Dermis blood vessel endothelial cell (primary cell): ENCODE measurements at regions not wholly inside any gene's neighbourhood (a gene's known extent, or its start where the extent isn't known, plus 50 kb on each side); places are given as distances from the start of the nearest gene placed in this dataset.
"Not testable (repeated sequence)": the region's sequence is repeated elsewhere in the genome, so short reads cannot be mapped to it uniquely, and the experiment has no call there.

Experiments
- DNase-seq: peaks from one replicate; pipeline ENCODE4 v3.0.0; 2010

GRCh38 chr7:83306502-83306901 is 143.8 kb upstream of the PCLO start:
- no peak for DNase-seq

DNA sequence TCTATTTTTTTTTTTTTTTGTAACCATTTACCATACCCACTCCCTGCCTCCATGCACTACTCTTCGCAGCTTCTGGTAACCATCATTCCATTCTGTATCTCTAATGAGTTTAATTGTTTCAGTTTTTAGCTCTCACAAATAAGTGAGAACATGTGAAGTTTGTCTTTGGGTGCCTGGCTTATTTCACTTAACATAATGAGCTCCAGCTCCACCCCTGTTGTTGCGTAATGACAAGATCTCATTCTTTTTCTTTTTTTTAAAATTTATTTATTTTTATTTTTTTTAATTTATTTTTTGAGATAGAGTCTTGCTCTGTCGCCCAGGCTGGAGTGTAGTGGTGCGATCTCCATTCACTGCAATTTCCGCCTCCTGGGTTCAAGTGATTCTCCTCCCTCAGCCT is 142.3 kb upstream of the PCLO start:
- DNase-seq, result no peak

DNA sequence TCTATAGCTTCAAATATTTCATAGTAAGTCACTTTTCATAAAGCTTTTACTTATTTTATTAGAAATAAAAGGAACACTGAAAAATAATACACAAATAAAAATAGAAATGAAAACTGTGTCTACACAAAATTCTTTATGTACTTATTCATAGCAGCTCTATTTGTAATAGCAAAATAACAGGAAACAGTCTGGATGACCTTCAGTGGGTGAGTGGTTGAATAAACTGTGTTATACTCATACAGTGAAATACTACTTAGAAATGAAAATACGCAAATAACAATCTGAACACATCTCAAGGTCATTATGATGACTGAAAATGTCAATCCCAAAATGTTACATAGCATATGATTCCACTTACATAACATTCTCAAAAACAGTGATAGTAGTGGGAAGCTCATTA is 138.7 kb upstream of the PCLO start:
- peak; percentile 70 for DNase-seq

- DNase-seq, result no peak
Observed at GRCh38 chr7:83290211-83290610, 127.5 kb upstream of the PCLO start.

- DNase-seq, result peak; percentile 7
Observed at GRCh38 chr7:83289419-83289993, 126.8 kb upstream of the PCLO start.

GRCh38 chr7:83280671-83281070 is 118.0 kb upstream of the PCLO start:
- DNase-seq, result no peak

DNA sequence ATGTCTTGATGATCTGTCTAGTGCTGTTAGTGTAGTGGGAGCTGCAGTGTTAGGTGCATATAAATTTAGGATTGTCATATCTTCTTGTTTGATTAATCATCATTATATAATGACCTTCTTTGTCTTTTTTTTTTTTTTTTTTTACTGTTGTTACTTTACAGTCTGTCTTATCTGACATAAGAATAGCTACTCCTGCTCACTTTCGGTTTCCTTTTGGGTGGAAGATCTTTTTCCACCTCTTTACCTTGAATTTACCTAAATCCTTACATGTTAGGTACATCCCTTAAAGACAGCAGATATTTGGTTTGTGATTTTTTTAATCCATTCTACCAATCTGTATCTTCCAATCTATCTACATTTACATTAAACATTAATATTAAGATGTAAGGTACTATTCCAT is 113.6 kb upstream of the PCLO start:
- DNase-seq, result no peak

GRCh38 chr7:83273699-83274098 is 111.0 kb upstream of the PCLO start:
- no peak for DNase-seq

- peak; percentile 51 for DNase-seq
Observed at GRCh38 chr7:83271212-83272099, 108.8 kb upstream of the PCLO start.

DNA sequence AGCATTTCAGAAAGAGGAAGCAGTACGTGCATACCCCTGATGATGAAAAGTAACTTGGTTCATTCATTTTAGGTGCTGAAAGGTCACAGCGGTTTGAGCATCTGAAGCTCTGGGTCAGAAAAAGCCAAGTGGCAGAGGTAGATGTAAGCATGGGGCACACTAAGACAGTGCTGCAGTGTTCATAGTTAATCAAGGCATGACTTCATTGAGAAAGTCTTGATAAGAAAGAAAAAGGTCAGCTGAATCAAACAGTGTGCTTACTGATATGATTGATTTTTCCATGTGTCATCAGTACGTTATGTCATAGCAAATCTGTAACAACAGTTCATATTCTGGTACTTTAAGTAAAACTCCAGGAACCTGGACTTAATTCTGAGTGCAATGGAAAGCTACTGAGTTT is 107.7 kb upstream of the PCLO start:
- DNase-seq, result no peak

- no peak for DNase-seq
Observed at GRCh38 chr7:83267141-83267631, 104.5 kb upstream of the PCLO start.

DNA sequence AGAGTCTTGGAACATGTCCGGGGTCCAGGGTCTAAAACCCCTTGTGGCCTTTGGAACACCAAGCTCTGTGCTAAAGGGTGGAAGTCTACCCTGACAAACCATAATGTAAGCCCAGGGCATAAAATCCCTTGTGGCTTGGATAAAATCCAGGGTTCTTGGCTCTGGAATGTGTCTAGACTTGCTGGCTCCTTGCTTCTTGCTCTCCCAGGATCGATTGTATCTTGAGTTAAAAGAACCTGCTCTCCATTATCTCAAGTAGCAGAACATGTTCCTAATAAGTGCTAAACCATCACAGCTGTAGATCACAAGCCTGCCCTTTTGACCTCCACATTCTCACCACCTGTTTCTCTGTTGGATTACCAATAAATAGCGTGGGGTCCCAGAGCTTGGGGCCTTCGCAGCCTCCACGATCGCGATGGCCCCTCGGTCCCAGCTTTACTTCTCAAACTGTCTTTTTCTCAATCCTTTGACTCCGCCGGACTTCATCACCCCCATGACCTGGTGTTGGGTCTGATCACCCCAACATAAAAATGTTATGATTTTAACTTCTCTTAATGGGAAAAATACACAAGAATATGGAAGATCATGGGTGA is 100.9 kb upstream of the PCLO start:
- not testable (repeated sequence) for DNase-seq

DNA sequence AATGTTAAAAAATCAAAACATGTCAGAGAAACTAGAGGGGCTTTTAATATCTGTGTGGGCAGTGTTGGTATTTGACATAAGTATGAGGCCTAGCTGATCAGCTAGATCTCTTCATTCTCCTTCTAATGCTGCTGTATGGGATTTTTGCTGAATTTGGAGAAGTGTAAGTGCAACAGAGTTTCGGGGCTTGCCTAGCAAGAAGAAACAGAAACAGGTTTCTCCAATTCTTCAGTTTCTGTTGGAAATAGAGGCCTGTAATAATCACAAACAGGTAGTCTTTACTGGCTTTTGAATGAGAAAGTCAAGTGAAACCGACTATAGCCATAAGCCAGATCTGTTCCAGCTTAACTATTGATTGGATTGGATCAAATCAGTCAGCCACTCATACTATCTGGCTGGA is 96.4 kb upstream of the PCLO start:
- DNase-seq, result no peak

GRCh38 chr7:83248000-83248399 is 85.3 kb upstream of the PCLO start:
- no peak for DNase-seq

DNA sequence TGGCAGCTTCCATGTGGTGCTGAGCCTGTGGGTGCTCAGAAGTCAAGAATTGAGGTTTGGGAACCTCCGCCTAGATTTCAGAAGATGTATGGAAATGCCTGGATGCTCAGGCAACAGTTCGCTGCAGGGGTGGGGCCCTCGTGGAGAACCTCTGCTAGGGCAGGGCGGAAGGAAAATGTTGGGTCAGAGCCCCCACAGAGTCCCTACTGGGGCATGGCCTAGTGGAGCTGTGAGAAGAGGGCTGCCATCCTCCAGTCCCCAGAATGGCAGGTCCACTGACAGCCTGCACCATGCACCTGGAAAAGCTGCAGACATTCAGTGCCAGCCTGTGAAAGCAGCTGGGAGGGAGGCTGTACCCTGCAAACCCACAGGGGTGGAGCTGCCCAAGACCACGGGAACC is 56.5 kb upstream of the PCLO start:
- DNase-seq, result not testable (repeated sequence)

- DNase-seq, result no peak
Observed at GRCh38 chr7:83212883-83213282, 50.2 kb upstream of the PCLO start.
